ENCODE measurements at regions not wholly inside any gene's neighbourhood (a gene's known extent, or its start where the extent isn't known, plus 50 kb on each side); places are given as distances from the start of the nearest gene placed in this dataset.

- DNase-seq (ENCODE audit: low read depth in 2 of 2) = no peak
Observed at GRCh38 chr11:95358511-95359340, 127.7 kb upstream of the SESN3 start.

- DNase-seq (ENCODE audit: low read depth in 2 of 2) = no peak
Observed at GRCh38 chr11:95354304-95354703, 123.3 kb upstream of the SESN3 start.

- DNase-seq (ENCODE audit: low read depth in 2 of 2) = no peak
Observed at GRCh38 chr11:95353706-95354105, 122.7 kb upstream of the SESN3 start.

DNA sequence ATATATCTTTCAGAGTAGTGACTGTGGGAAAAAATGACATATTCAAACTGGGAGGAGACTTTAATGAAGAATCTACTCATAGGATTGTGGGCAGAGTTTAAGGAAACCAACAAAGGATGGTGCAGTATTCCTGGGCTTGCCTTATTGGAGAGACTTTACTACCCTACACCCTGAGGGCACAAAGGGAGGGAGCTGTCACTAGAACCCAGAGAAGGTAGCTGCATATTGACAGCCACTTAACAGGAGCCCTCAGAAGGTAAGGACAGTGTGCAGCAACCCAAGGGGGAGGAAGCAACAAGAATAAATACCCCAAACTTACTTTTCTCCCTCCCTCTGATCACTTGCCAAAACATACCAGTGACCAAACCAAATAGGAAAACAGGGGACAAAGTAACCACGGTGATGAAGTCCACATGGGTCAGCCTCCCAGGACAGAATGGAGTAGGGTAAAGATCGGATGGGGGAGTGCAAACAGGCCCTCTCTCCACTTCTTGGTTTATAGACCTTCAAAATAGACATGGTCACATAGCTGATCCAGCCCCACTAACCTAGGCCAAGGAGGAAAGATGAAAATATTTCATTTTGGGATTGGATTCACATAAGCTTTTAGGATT is 121.8 kb upstream of the SESN3 start:
- DNase-seq (ENCODE audit: low read depth in 2 of 2) = no peak

DNA sequence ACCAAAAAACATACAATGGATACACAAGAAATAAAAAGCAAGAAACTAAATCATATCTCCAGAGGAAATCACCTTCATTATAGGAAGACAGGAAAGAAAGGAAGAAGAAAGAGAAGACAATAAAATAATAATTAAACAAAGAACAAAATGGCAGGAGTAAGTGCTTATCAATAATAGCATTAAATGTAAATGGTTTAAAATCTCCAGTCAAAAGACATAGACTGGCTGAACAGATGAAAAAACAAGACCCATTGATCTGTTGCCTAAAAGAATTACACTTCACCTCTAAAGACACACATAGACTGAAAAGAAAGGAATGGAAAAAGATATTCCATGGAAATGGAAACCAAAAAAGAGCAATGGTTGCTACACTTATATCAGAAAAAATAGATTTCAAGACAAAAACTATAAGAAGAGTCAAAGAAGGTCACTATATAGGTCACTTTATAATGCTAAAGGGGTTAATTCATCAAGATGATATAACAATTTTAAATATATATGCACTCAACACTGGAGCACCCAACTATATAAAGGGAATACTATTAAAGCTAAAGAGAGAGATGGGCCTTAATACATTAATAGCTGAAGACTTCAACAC is 118.4 kb upstream of the SESN3 start:
- DNase-seq (ENCODE audit: low read depth in 2 of 2) = no peak

GRCh38 chr11:95346265-95346664 is 115.3 kb upstream of the SESN3 start:
- DNase-seq (ENCODE audit: low read depth in 2 of 2) = no peak

- no peak for DNase-seq (ENCODE audit: low read depth in 2 of 2)
Observed at GRCh38 chr11:95345651-95346050, 114.6 kb upstream of the SESN3 start.

DNA sequence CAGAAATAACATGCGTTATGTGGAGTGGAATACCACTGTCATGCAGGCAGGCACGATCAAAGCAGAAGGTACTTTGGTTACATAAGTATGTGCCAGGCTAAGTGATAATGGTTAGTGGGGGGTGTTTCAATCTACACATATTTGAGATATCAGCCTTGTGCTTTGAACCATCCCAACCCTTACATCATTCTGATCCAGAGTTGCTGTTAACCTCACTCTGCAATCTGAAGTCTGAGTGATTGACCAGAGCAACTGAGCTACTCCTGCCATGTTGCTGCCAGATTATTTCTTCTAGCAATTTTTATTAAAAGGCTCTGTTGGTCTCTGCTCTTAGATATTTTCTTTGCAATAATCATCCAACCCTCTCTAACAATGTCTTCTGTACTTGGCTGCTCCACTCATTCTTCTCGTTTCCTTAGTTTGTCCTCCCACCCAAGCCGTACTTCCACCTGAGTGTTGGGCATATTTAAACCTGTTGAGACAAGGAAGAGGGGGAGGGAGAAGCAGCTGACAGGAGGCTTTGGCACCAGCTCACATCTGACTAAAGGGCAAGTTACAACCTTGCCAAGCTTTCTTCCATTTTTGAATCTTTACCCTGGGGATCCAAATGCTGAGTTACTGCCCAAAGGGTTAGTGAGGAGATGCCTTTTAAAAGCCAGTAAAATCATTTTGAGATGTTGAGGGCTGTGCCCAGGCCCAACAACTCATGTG is 114.1 kb upstream of the SESN3 start:
- DNase-seq (ENCODE audit: low read depth in 2 of 2) = no peak

- no peak for DNase-seq (ENCODE audit: low read depth in 2 of 2)
Observed at GRCh38 chr11:95341221-95341620, 110.2 kb upstream of the SESN3 start.

DNA sequence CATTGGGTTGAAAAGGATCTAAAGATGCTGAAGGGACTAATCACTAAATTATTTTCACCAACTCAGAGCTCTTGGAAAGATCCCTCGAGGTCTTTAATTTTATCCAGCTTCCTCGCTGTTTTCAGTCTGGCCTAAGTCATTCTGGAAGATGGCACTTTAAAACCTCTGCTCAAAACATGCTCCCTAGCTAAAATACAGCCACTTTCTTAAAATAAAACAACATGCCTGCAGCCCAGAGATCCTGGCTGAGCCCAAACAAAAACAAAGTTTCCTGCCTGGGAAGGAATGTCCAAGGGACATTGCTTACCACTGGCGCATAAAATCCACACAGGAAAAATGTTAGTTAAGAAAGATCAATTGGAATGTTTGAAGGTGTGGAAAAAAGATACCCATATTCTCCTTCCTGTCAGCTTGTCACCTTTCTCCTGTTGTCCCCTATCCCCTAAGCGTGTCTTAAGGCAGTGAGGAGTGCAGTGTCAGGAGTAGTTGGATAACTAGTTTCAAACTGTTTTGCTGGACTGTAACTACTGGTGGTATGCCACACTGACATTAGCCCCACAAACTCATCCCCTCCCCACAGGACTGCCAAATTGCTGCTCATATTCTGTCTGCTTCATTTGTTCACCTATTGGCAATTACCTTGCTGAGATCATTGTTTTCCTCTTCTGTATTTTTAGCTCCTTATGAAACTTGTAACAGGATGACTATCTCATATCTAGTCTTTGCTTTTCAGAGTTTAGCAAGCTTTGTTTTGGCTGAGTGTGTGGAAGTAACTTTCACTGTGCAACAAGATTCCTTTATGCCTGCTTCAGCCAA is 108.3 kb upstream of the SESN3 start:
- DNase-seq (ENCODE audit: low read depth in 2 of 2) = no peak

GRCh38 chr11:95338430-95338991 is 107.5 kb upstream of the SESN3 start:
- no peak for DNase-seq (ENCODE audit: low read depth in 2 of 2)

GRCh38 chr11:95337972-95338429 is 107.0 kb upstream of the SESN3 start:
- DNase-seq (ENCODE audit: low read depth in 2 of 2) = no peak

DNA sequence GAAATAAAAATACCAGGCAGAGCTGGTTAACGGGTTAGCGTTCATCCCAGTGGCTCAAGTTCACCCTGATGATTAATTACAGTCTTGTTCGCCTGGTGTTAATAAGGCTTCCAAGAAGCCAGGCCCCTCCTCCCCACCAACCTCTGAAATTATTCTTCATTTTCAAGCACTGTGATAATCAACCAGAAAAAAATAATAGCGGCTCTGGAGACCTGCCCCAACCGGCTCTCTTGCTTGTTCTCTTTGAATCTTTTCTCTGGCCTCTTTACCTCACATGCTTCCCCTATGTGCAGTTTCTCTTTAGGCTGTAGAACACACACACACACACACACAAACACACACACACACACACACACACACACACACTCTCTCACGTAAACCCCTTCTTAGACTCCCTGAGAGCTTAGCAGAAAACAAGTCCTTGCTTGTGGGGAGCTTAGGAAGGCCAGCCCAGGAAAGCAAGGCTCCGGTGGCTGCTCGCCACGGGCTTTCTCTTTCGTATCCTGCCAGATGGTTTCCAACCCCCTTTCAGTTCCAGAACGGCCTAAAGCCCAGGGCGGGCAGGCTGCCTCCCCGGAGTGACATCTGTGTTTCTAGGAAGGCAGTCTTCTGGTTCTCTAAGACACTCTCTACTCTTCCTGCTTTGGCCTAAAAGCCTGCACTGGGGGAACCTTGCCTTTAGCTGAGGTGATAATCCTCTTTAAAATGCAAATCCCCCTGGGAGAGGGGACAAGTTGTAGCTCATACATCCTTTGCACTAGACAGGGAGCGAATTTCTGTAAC is 106.4 kb upstream of the SESN3 start:
- DNase-seq (ENCODE audit: low read depth in 2 of 2) = peak; percentile 16 to 25

GRCh38 chr11:95335989-95336388 is 105.0 kb upstream of the SESN3 start:
- DNase-seq (ENCODE audit: low read depth in 2 of 2) = no peak

DNA sequence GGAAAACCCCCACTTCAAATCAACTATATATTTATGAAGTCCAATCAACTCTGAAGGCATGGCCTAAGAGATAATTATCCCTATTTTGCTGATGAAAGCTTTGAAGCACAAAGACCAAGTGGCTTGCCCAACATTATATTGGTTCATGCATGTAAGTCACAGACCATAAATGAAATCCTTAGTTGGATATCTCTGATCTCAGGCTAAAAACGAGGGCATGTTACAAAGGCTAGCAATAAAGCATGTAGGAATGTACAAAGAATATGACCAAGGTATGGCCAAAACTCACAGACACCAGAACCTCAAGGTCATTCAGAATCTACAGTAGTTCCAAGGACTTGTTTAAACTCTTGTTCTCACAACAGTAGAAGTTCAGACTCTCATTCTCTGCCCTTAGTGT is 100.2 kb upstream of the SESN3 start:
- DNase-seq (ENCODE audit: low read depth in 2 of 2) = no peak

DNA sequence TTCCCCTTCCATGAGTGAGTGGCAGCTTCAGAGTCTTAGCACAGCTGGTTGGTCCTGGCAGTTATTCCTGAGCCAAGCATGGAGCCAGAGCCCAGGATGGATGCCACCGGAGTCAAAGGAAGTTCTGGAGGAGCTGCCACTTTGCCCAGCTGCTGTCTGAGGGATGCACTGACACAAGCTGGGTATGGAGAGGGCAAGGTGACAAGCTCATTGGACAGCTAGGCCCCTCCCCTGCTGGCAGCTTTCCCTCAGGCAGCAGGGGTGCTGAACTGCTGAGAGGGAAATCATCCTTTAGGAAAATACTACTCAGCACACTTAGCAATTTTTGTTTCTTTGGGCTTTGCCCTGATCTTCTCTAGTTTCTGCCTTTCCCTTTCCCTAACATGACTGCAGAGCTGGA is 99.3 kb upstream of the SESN3 start:
- no peak for DNase-seq (ENCODE audit: low read depth in 2 of 2)

GRCh38 chr11:95327273-95327948 is 96.4 kb upstream of the SESN3 start:
- no peak for DNase-seq (ENCODE audit: low read depth in 2 of 2)

DNA sequence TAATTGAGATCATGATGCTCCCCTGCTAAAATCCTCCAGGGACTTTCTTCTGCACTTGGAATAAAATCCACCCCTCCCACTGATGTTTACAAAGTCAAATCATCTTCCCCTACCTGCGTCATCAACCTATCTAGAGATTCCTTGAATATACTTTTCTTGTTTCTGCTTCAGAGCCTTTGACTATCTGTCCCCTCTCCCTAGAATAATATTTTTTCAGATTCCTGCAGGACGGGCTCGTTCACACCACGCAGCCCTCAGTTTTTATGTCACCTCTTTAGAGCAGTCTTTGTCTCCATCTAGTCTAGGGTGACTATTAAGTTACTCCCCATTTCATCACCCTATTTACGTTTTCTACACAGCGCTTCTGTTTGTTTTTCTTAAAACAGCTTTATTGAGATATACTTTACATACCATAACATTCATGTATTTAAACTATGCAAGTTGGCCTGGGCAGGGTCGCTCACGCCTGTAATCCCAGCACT is 94.8 kb upstream of the SESN3 start:
- no peak for DNase-seq (ENCODE audit: low read depth in 2 of 2)

DNA sequence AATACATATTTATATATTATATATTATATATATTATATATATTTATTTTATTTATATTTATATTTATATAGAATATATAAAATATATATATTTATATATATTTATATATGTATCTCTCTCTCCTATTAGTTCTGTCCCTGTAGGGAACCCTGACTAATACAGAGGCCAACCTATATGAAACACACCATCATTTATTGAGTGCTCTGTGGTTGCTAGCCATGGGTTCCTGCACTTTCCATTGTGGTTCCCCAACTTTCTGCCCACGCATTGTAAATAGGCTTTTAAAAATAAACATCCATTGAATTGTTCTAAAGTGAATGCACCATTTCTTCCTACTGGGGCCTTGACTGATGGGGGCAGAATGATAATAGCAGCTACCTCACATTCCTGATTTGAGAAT is 93.8 kb upstream of the SESN3 start:
- no peak for DNase-seq (ENCODE audit: low read depth in 2 of 2)

DNA sequence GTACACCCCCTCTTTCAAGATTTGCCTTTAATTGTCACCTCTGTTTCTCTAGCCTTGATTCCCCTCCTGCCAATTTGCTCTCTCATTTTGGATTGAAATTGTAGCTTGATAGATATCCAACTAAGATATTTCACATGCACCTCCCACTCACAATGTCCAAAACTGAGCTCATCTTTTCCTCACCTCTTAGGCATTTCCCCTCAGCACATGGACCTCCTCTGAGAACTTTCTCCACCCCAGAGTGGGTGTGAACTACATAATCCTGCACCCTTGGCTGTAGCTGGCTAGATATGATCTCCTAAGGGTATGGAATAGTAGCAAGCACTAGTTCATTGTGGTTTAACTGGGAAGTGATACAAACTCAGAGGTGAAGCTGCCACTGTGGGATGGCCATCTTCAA is 91.5 kb upstream of the SESN3 start:
- DNase-seq (ENCODE audit: low read depth in 2 of 2) = no peak
